HCT116 (cell line): ENCODE measurements at regions not wholly inside any gene's neighbourhood (a gene's known extent, or its start where the extent isn't known, plus 50 kb on each side); places are given as distances from the start of the nearest gene placed in this dataset.

Source experiments
- ATAC-seq: fragments of 200-7000 bp; cut with Tn5 transposase; 2 replicates; pipeline ENCODE4 v1.9.1; 2020; ENCODE audit warnings: mild to moderate bottlenecking, moderate library complexity
- BruUV-seq: library from RNA; stranded (reverse); fragments of 400-500 nt; replicated peaks from 2 replicates; lab custom pipeline; 2021; lab: Mats Ljungman, UMichigan
- CTCF ChIA-PET: fragments of 300-600 bp; sonication (Branson Sonifier 250); formaldehyde crosslinking; loops from one replicate; lab custom pipeline; 2021; ENCODE audit warnings: antibody characterized with exemption; lab: Charles Lee
- POLR2A ChIA-PET: fragments of 300-600, 350-600 bp; sonication (Branson Sonifier 250); formaldehyde crosslinking; loops from one replicate; lab custom pipeline; 2021; ENCODE audit warnings: antibody characterized with exemption; lab: Charles Lee
- RAD21 ChIA-PET, 2 experiments: fragments of 300-600 bp; sonication (Branson Sonifier 250); formaldehyde crosslinking; loops; one replicate each; lab custom pipeline; 2023; ENCODE audit warnings: low total read pairs in 2 of 2; ENCODE audit not compliant: uncharacterized antibody in 2 of 2, unreplicated experiment in 2 of 2, low non-redundant PET in 1 of 2; lab: Charles Lee
- DNase-seq: peaks from one replicate; pipeline ENCODE4 v3.0.0-alpha.2; 2010; ENCODE audit warnings: low read depth, low spot score
- H2AFZ ChIP-seq: fragments of 200-600 bp; shearing (Covaris generic), sonication (generic); 2 replicates; pipeline ENCODE4 v1.6.1; 2017; ENCODE audit warnings: low read depth, mixed run types, mixed read lengths, antibody characterized with exemption, low read length; ENCODE audit not compliant: poor library complexity, severe bottlenecking
- H3K27ac ChIP-seq: 2 replicates; pipeline ENCODE4 v1.5.1; 2012; ENCODE audit warnings: low read depth, low read length
- H3K27me3 ChIP-seq: fragments of 200-600 bp; sonication (generic); 2 replicates; pipeline ENCODE4 v1.6.1; 2016; ENCODE audit warnings: mixed run types, low read length, mixed read lengths; ENCODE audit not compliant: insufficient read depth
- H3K36me3 ChIP-seq, 2 experiments: fragments of 200-500 bp in 1 of 2; fragments of 200-600 bp in 1 of 2; sonication (Bioruptor generic) in 1 of 2; sonication (generic) in 1 of 2; 2 replicates each; pipeline versions ENCODE4 v1.5.1 to v1.6.1; 2014 to 2016; ENCODE audit warnings: low read length in 2 of 2, inconsistent platforms in 1 of 2, mixed read lengths in 1 of 2, mixed run types in 1 of 2; ENCODE audit not compliant: insufficient read depth in 2 of 2, control insufficient read depth in 1 of 2
- H3K4me1 ChIP-seq, 2 experiments: fragments of 200-600 bp in 1 of 2; sonication (generic) in 1 of 2; 2 replicates each; pipeline versions ENCODE4 v1.5.1 to v1.6.1; 2012 to 2017; ENCODE audit warnings: low read length in 2 of 2, inconsistent platforms in 1 of 2, mild to moderate bottlenecking in 1 of 2, mixed read lengths in 1 of 2, mixed run types in 1 of 2, moderate library complexity in 1 of 2; ENCODE audit not compliant: insufficient read depth in 2 of 2, control insufficient read depth in 1 of 2
- H3K4me2 ChIP-seq: fragments of 200-600 bp; sonication (generic); 2 replicates; pipeline ENCODE4 v1.6.1; 2017; ENCODE audit warnings: mixed run types, low read length, mixed read lengths
- H3K4me3 ChIP-seq, 2 experiments: fragments of 200-600 bp in 1 of 2; sonication (generic) in 1 of 2; replicated peaks in 1 of 2; 2 replicates each; pipeline ENCODE4 v1.5.1; 2011 to 2016; ENCODE audit warnings: low read length in 2 of 2, control low read depth in 1 of 2, low read depth in 1 of 2, mild to moderate bottlenecking in 1 of 2, mixed read lengths in 1 of 2, mixed run types in 1 of 2
- H3K79me2 ChIP-seq: fragments of 200-600 bp; sonication (generic); 2 replicates; pipeline ENCODE4 v1.6.1; 2017; ENCODE audit warnings: mild to moderate bottlenecking, mixed run types, low read length, moderate library complexity, mixed read lengths; ENCODE audit not compliant: insufficient read depth
- H3K9ac ChIP-seq: fragments of 200-600 bp; sonication (generic); 2 replicates; pipeline ENCODE4 v1.6.1; 2016; ENCODE audit warnings: low read length, mixed read lengths
- H3K9me2 ChIP-seq: fragments of 200-600 bp; sonication (generic), shearing (Covaris generic); 2 replicates; pipeline ENCODE4 v1.6.1; 2017; ENCODE audit warnings: mixed run types, mild to moderate bottlenecking, moderate library complexity; ENCODE audit not compliant: insufficient read depth
- H3K9me3 ChIP-seq, 2 experiments: fragments of 200-500 bp in 1 of 2; fragments of 200-600 bp in 1 of 2; sonication (Bioruptor generic) in 1 of 2; sonication (generic) in 1 of 2; 2 replicates each; pipeline ENCODE4 v1.6.1; 2014 to 2017; ENCODE audit warnings: low read length in 2 of 2, mixed read lengths in 2 of 2, inconsistent platforms in 1 of 2, low read depth in 1 of 2, mild to moderate bottlenecking in 1 of 2, mixed run types in 1 of 2, moderate library complexity in 1 of 2; ENCODE audit not compliant: control insufficient read depth in 1 of 2, insufficient read depth in 1 of 2
- H4K20me1 ChIP-seq: fragments of 200-600 bp; sonication (generic), shearing (Covaris generic); 2 replicates; pipeline ENCODE4 v1.6.1; 2017; ENCODE audit warnings: mixed run types, mild to moderate bottlenecking, moderate library complexity; ENCODE audit not compliant: insufficient read depth
- CBX3 ChIP-seq: IDR thresholded peaks from 2 replicates; pipeline ENCODE4 v1.6.1; 2012; ENCODE audit warnings: low read depth
- CEBPB ChIP-seq: IDR thresholded peaks from 2 replicates; pipeline ENCODE4 v1.6.1; 2012; ENCODE audit warnings: low read depth
- FOSL1 ChIP-seq: IDR thresholded peaks from 2 replicates; pipeline ENCODE4 v1.6.1; 2012; ENCODE audit warnings: low read depth
- JUND ChIP-seq: IDR thresholded peaks from 2 replicates; pipeline ENCODE4 v1.6.1; 2012
- POLR2AphosphoS5 ChIP-seq: IDR thresholded peaks from 2 replicates; pipeline ENCODE4 v1.6.1; 2011; ENCODE audit warnings: mild to moderate bottlenecking, low read depth, low read length, moderate library complexity
- RAD21 ChIP-seq: IDR thresholded peaks from 2 replicates; pipeline ENCODE4 v1.6.1; 2012; ENCODE audit warnings: low read depth, mild to moderate bottlenecking
- SP1 ChIP-seq: IDR thresholded peaks from 2 replicates; pipeline ENCODE4 v1.6.1; 2012; ENCODE audit warnings: low read depth
- intact Hi-C: fragments of 100-400 bp; cut with micrococcal nuclease; formaldehyde crosslinking; loops from 2 replicates; pipeline ENCODE4 v1.10.0; 2022
- TF ChIP-seq, protein P1 (sequence below): IDR thresholded peaks from 2 replicates; pipeline ENCODE4 v1.6.1; 2012
- TF ChIP-seq, protein P2 (sequence below): IDR thresholded peaks from 2 replicates; pipeline ENCODE4 v1.6.1; 2012; ENCODE audit warnings: low read depth

DNA sequence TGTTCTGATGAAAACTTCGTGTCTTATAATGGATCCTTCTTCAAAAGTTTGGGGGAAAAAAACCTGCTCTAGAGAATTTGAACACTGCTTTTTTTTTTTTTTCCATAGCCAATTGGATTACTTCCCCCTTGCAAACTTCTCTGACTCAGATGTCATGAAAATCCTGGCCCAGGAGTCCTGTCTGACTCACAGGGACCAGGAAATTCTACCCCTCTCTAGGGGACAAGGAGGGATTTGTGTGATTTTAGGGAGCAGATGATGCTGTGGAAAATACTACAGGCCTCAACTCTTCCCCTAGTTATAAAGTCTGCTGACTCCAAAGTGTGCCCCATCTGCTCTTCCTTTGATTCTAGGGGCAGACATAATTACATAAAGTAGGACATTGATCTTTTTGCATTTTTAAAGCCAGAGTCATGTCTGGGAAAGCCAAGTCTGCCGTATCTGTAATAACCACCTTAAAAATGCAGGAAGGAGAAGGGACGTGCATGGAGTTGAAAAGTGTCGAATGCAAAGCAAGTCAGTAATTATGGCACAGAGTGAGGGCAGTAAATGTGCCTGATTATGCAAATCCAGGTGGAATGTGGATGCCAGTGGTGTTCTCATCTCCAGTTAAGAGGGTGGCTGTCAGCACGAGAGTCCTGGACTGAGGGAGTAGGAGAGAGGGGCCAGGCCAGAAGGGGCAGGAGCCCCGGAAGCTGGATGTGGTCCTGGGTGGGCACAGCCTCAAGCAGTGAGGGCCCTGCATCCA lies 144.3 kb upstream of the SULF2 start:
- peak; percentile 41 for DNase-seq
- 0 out of 2 replicates have a peak, but pooled peaks have one; percentile 38 for ATAC-seq
- no peak overlapping the region for H2AFZ ChIP-seq
- BruUV-seq, result no TSS peak
- H4K20me1 ChIP-seq, result no peaks in the 10 kb centered on the region
- H3K4me1 ChIP-seq, result peaks cover 0 to 17% of the 10 kb centered on the region in 2 experiments; a peak in 2 of 4 replicates
- peak overlapping the region; percentile 20 for H3K4me2 ChIP-seq
- RAD21 ChIA-PET, result no interaction called here
- POLR2A ChIA-PET, result no interaction called here
- no peak overlapping the region for H3K9ac ChIP-seq
- H3K36me3 ChIP-seq, result no peaks in the 10 kb centered on the region
- H3K79me2 ChIP-seq, result no peaks in the 10 kb centered on the region
- H3K27ac ChIP-seq, result no peak overlapping the region
- intact Hi-C loops, result no loop called here
- H3K9me2 ChIP-seq, result no peaks in the 10 kb centered on the region
- H3K9me3 ChIP-seq, result no peaks in the 10 kb centered on the region
- peaks cover 7% of the 10 kb centered on the region; the same call in 1 of the 2 replicates for H3K27me3 ChIP-seq
- CTCF ChIA-PET, result no interaction called here
- TF ChIP-seq JUND, result peak; percentile 29; the same call in 1 of the 2 replicates
- TF ChIP-seq RAD21, result no peak
- no peak for TF ChIP-seq CBX3
- TF ChIP-seq, protein P1, sequence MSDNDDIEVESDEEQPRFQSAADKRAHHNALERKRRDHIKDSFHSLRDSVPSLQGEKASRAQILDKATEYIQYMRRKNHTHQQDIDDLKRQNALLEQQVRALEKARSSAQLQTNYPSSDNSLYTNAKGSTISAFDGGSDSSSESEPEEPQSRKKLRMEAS, result no peak
- peak; percentile 42 for TF ChIP-seq SP1
- no peak for TF ChIP-seq CEBPB
- TF ChIP-seq POLR2AphosphoS5, result no peak
- TF ChIP-seq, protein P2, sequence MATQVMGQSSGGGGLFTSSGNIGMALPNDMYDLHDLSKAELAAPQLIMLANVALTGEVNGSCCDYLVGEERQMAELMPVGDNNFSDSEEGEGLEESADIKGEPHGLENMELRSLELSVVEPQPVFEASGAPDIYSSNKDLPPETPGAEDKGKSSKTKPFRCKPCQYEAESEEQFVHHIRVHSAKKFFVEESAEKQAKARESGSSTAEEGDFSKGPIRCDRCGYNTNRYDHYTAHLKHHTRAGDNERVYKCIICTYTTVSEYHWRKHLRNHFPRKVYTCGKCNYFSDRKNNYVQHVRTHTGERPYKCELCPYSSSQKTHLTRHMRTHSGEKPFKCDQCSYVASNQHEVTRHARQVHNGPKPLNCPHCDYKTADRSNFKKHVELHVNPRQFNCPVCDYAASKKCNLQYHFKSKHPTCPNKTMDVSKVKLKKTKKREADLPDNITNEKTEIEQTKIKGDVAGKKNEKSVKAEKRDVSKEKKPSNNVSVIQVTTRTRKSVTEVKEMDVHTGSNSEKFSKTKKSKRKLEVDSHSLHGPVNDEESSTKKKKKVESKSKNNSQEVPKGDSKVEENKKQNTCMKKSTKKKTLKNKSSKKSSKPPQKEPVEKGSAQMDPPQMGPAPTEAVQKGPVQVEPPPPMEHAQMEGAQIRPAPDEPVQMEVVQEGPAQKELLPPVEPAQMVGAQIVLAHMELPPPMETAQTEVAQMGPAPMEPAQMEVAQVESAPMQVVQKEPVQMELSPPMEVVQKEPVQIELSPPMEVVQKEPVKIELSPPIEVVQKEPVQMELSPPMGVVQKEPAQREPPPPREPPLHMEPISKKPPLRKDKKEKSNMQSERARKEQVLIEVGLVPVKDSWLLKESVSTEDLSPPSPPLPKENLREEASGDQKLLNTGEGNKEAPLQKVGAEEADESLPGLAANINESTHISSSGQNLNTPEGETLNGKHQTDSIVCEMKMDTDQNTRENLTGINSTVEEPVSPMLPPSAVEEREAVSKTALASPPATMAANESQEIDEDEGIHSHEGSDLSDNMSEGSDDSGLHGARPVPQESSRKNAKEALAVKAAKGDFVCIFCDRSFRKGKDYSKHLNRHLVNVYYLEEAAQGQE, result no peak
- TF ChIP-seq FOSL1, result peak; percentile 55; the same call in 1 of the 2 replicates
- no peak overlapping the region for H3K4me3 ChIP-seq
